GM06990 (cell line): ENCODE measurements at regions not wholly inside any gene's neighbourhood (a gene's known extent, or its start where the extent isn't known, plus 50 kb on each side); places are given as distances from the start of the nearest gene placed in this dataset.
A peak's percentile ranks its signal among the peaks of the same experiment; 100 is the strongest.

ENCODE experiments used
- DNase-seq: peaks from one replicate; pipeline ENCODE4 v3.0.0-alpha.2; 2011; ENCODE audit not compliant: insufficient read length; ENCODE audit errors: extremely low read depth
- H3K27me3 ChIP-seq: replicated peaks from 2 replicates; pipeline ENCODE4 v1.6.0; 2011; ENCODE audit warnings: low read length; ENCODE audit not compliant: control insufficient read depth, insufficient read depth
- H3K36me3 ChIP-seq: 2 replicates; pipeline ENCODE4 v1.5.1; 2011; ENCODE audit warnings: low read length; ENCODE audit not compliant: control insufficient read depth, insufficient read depth
- H3K4me3 ChIP-seq: replicated peaks from 2 replicates; pipeline ENCODE4 v1.5.1; 2011; ENCODE audit warnings: low read depth, mild to moderate bottlenecking, control low read depth, low read length
- TF ChIP-seq, protein P1 (sequence below): IDR thresholded peaks from 2 replicates; pipeline ENCODE4 v1.5.1; 2011; ENCODE audit warnings: low read length, control low read depth, mild to moderate bottlenecking, inconsistent platforms; ENCODE audit not compliant: insufficient read depth, poor library complexity, severe bottlenecking

- H3K36me3 ChIP-seq = no peaks in the 10 kb centered on the region
- H3K4me3 ChIP-seq = no peak overlapping the region
- H3K27me3 ChIP-seq = no peaks in the 10 kb centered on the region
- DNase-seq = no peak
- TF ChIP-seq, protein P1, sequence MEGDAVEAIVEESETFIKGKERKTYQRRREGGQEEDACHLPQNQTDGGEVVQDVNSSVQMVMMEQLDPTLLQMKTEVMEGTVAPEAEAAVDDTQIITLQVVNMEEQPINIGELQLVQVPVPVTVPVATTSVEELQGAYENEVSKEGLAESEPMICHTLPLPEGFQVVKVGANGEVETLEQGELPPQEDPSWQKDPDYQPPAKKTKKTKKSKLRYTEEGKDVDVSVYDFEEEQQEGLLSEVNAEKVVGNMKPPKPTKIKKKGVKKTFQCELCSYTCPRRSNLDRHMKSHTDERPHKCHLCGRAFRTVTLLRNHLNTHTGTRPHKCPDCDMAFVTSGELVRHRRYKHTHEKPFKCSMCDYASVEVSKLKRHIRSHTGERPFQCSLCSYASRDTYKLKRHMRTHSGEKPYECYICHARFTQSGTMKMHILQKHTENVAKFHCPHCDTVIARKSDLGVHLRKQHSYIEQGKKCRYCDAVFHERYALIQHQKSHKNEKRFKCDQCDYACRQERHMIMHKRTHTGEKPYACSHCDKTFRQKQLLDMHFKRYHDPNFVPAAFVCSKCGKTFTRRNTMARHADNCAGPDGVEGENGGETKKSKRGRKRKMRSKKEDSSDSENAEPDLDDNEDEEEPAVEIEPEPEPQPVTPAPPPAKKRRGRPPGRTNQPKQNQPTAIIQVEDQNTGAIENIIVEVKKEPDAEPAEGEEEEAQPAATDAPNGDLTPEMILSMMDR = no peak
Measured at GRCh38 chr2:60319031-60319547, 234.4 kb downstream of the BCL11A start.

GRCh38 chr2:60318544-60318943 lies 234.9 kb downstream of the BCL11A start:
- TF ChIP-seq, protein P1 = no peak
- Histone ChIP-seq H3K27me3 (no peaks in the 10 kb centered on the region), H3K4me3 (no peak overlapping the region), H3K36me3 (no peaks in the 10 kb centered on the region)
- DNase-seq = no peak

DNA sequence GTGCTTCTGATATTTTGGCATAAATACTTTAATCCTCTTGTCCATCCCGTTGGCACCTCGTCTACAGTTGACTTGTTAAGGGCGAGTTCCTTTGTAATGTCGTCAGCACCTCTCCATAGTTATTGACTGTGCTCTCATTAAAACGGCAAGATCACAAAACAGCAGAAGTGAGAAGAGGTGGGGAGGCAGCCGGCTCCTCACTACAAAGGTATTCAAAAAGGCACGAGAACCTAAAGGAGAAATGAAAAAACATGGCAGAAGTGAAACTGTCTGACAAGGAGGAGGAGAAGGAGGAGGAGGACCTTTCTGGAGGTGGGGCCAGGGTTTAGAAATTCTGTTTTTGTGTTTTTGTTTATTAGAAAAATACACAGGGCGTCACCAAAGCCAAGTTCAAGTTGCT lies 235.6 kb downstream of the BCL11A start:
- Histone ChIP-seq H3K27me3 (no peaks in the 10 kb centered on the region), H3K4me3 (no peak overlapping the region), H3K36me3 (no peaks in the 10 kb centered on the region)
- peak; percentile 55 for DNase-seq
- TF ChIP-seq, protein P1 = no peak

DNA sequence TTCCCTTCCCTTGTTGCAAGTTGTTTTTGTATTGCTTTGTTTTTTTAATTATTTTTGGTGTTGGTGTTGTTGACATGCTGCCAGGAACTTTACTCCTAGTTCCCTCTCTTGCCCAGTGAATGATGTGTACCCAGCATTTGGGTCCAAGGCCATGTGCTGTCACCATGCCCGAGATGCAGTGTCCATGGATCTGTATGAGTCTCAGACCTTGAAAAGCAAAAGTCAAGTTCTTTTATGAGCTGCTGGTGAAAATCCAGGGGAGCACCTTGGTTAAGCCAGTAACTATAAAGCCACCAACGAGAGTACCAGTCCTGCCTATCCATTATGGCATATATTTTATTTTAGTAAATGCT lies 236.4 kb downstream of the BCL11A start:
- TF ChIP-seq, protein P1 = no peak
- H3K4me3 ChIP-seq = no peak overlapping the region
- no peaks in the 10 kb centered on the region for H3K36me3 ChIP-seq
- no peak for DNase-seq
- H3K27me3 ChIP-seq = no peaks in the 10 kb centered on the region

DNA sequence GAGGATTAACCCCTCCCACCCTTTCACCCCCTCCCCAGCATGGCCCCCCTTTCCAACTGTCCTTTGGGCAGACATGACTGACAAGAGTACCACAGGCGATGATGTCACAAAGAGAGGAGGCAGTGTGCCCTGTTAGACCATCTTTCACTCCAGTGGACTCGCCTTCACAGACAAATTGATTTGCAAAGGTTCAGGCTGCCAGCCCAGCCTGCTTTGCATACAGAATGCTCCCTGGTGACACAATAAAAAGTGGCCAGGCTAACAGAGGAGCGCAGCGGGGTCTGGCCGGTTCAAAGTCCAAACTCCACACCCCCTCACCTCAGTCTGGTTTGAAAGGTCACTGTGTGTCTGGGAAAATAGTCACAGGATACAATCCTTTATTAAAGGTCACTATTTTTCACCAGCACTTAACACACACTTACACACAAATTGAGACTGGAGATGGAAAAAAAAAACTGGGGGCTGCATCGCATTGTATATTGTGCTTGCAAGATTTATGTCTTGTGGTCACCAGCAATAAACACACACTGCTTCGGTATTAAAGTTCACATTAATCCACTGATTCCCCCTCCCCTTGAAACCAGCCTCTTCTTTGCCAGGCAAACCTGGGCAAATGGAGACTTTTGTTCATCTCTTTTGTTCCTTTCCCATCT lies 236.9 kb downstream of the BCL11A start:
- Histone ChIP-seq H3K36me3 (no peaks in the 10 kb centered on the region), H3K27me3 (no peaks in the 10 kb centered on the region), H3K4me3 (no peak overlapping the region)
- DNase-seq = no peak
- TF ChIP-seq, protein P1 = no peak
